NCI-H2081 (cell line): ENCODE measurements at regions not wholly inside any gene's neighbourhood (a gene's known extent, or its start where the extent isn't known, plus 50 kb on each side); places are given as distances from the start of the nearest gene placed in this dataset.

Experiments
- DNase-seq, 2 experiments: peaks; one replicate each; lab custom pipeline; 2025; lab: John Stamatoyannopoulos, UW

- DNase-seq = no peak
Measured at GRCh38 chrX:34999702-35000101, 57.1 kb downstream of the FAM47B start.

GRCh38 chrX:35006361-35006760, 63.8 kb downstream of the FAM47B start:
- DNase-seq = no peak

- no peak for DNase-seq
Measured at GRCh38 chrX:35015621-35016020, 73.0 kb downstream of the FAM47B start.

GRCh38 chrX:35016051-35016450, 73.5 kb downstream of the FAM47B start:
- no peak for DNase-seq

- no peak for DNase-seq
Measured at GRCh38 chrX:35017284-35017683, 74.7 kb downstream of the FAM47B start.

GRCh38 chrX:35023683-35024082, 81.1 kb downstream of the FAM47B start:
- DNase-seq = no peak

- DNase-seq = no peak
Measured at GRCh38 chrX:35025820-35026219, 83.2 kb downstream of the FAM47B start.

GRCh38 chrX:35040871-35041270, 98.3 kb downstream of the FAM47B start:
- no peak for DNase-seq

- DNase-seq = no peak
Measured at GRCh38 chrX:35046660-35047296, 104.2 kb downstream of the FAM47B start.

GRCh38 chrX:35076061-35076460, 133.5 kb downstream of the FAM47B start:
- no peak for DNase-seq

GRCh38 chrX:35090801-35091200, 148.2 kb downstream of the FAM47B start:
- DNase-seq = no peak

GRCh38 chrX:35098419-35098818, 155.8 kb downstream of the FAM47B start:
- DNase-seq = peak in 1 of 2 experiments; percentile 2

GRCh38 chrX:35101901-35102300, 159.3 kb downstream of the FAM47B start:
- DNase-seq = no peak

GRCh38 chrX:35104626-35105025, 162.0 kb downstream of the FAM47B start:
- DNase-seq = no peak

GRCh38 chrX:35115205-35115604, 172.6 kb downstream of the FAM47B start:
- no peak for DNase-seq

GRCh38 chrX:35122756-35123155, 180.2 kb downstream of the FAM47B start:
- no peak for DNase-seq

GRCh38 chrX:35149517-35149916, 206.9 kb downstream of the FAM47B start:
- DNase-seq = no peak

- no peak for DNase-seq
Measured at GRCh38 chrX:35150052-35150451, 207.5 kb downstream of the FAM47B start.

GRCh38 chrX:35150642-35151239, 208.1 kb downstream of the FAM47B start:
- DNase-seq = no peak

- DNase-seq = no peak
Measured at GRCh38 chrX:35166023-35166422, 223.4 kb downstream of the FAM47B start.
